ENCODE measurements at regions not wholly inside any gene's neighbourhood (a gene's known extent, or its start where the extent isn't known, plus 50 kb on each side); places are given as distances from the start of the nearest gene placed in this dataset.

- no peak overlapping the region for H2AFZ ChIP-seq (ENCODE audit: low read length)
- no peaks in the 10 kb centered on the region for H3K27me3 ChIP-seq (ENCODE audit: insufficient read depth, low read length, poor library complexity, severe bottlenecking)
- H3K9me3 ChIP-seq (ENCODE audit: insufficient read depth, low read depth, low read length): no peaks in the 10 kb centered on the region
- H3K9ac ChIP-seq (ENCODE audit: low read depth, low read length, poor library complexity, severe bottlenecking): no peak overlapping the region
- no peaks in the 10 kb centered on the region for H3K79me2 ChIP-seq (ENCODE audit: insufficient read depth, low read length)
- H3K9me2 ChIP-seq (replicated peaks; ENCODE audit: low read depth, low read length): no peaks in the 10 kb centered on the region
- TF ChIP-seq EZH2phosphoT487 (IDR thresholded peaks at IDR 0.05; ENCODE audit: borderline replicate concordance) (no peak), CTCF (conservative IDR thresholded peaks at IDR 0.05; ENCODE audit: low read length) (no peak)
- no peak overlapping the region for H3K4me3 ChIP-seq (ENCODE audit: low read length, poor library complexity, severe bottlenecking)
- H4K20me1 ChIP-seq (ENCODE audit: insufficient read depth, low read length, poor library complexity, severe bottlenecking): no peaks in the 10 kb centered on the region
- H3K4me2 ChIP-seq (ENCODE audit: low read depth, low read length, poor library complexity, severe bottlenecking): no peak overlapping the region
- H3K36me3 ChIP-seq (ENCODE audit: insufficient read depth, low read length): no peaks in the 10 kb centered on the region
- H3F3A ChIP-seq (ENCODE audit: low read depth): no peaks in the 10 kb centered on the region
- no peaks in the 10 kb centered on the region for H3K4me1 ChIP-seq (ENCODE audit: insufficient read depth, low read length, poor library complexity, severe bottlenecking)
Observed at GRCh38 chr5:40141418-40141817, 538.3 kb upstream of the PTGER4 start.

GRCh38 chr5:40137223-40137622, 542.5 kb upstream of the PTGER4 start:
- Histone ChIP-seq H2AFZ (ENCODE audit: low read length) (no peak overlapping the region), H3K9me2 (replicated peaks; ENCODE audit: low read depth, low read length) (no peaks in the 10 kb centered on the region), H4K20me1 (ENCODE audit: insufficient read depth, low read length, poor library complexity, severe bottlenecking) (no peaks in the 10 kb centered on the region), H3K9ac (ENCODE audit: low read depth, low read length, poor library complexity, severe bottlenecking) (no peak overlapping the region), H3K27me3 (ENCODE audit: insufficient read depth, low read length, poor library complexity, severe bottlenecking) (no peaks in the 10 kb centered on the region), H3K4me1 (ENCODE audit: insufficient read depth, low read length, poor library complexity, severe bottlenecking) (no peaks in the 10 kb centered on the region), H3K79me2 (ENCODE audit: insufficient read depth, low read length) (no peaks in the 10 kb centered on the region), H3K9me3 (ENCODE audit: insufficient read depth, low read depth, low read length) (no peaks in the 10 kb centered on the region), H3K36me3 (ENCODE audit: insufficient read depth, low read length) (no peaks in the 10 kb centered on the region), H3F3A (ENCODE audit: low read depth) (no peaks in the 10 kb centered on the region), H3K4me3 (ENCODE audit: low read length, poor library complexity, severe bottlenecking) (no peak overlapping the region), H3K4me2 (ENCODE audit: low read depth, low read length, poor library complexity, severe bottlenecking) (no peak overlapping the region)
- TF ChIP-seq CTCF (conservative IDR thresholded peaks at IDR 0.05; ENCODE audit: low read length): no peak
- TF ChIP-seq EZH2phosphoT487 (IDR thresholded peaks at IDR 0.05; ENCODE audit: borderline replicate concordance): no peak

- H3K4me1 ChIP-seq (ENCODE audit: insufficient read depth, low read length, poor library complexity, severe bottlenecking): no peaks in the 10 kb centered on the region
- H3K9me2 ChIP-seq (replicated peaks; ENCODE audit: low read depth, low read length): no peaks in the 10 kb centered on the region
- no peaks in the 10 kb centered on the region for H4K20me1 ChIP-seq (ENCODE audit: insufficient read depth, low read length, poor library complexity, severe bottlenecking)
- H3K4me3 ChIP-seq (ENCODE audit: low read length, poor library complexity, severe bottlenecking): no peak overlapping the region
- H3K4me2 ChIP-seq (ENCODE audit: low read depth, low read length, poor library complexity, severe bottlenecking): no peak overlapping the region
- no peak overlapping the region for H2AFZ ChIP-seq (ENCODE audit: low read length)
- H3K79me2 ChIP-seq (ENCODE audit: insufficient read depth, low read length): no peaks in the 10 kb centered on the region
- H3K36me3 ChIP-seq (ENCODE audit: insufficient read depth, low read length): no peaks in the 10 kb centered on the region
- no peaks in the 10 kb centered on the region for H3K9me3 ChIP-seq (ENCODE audit: insufficient read depth, low read depth, low read length)
- no peak overlapping the region for H3K9ac ChIP-seq (ENCODE audit: low read depth, low read length, poor library complexity, severe bottlenecking)
- no peaks in the 10 kb centered on the region for H3F3A ChIP-seq (ENCODE audit: low read depth)
- TF ChIP-seq EZH2phosphoT487 (IDR thresholded peaks at IDR 0.05; ENCODE audit: borderline replicate concordance) (no peak), CTCF (conservative IDR thresholded peaks at IDR 0.05; ENCODE audit: low read length) (no peak)
- no peaks in the 10 kb centered on the region for H3K27me3 ChIP-seq (ENCODE audit: insufficient read depth, low read length, poor library complexity, severe bottlenecking)
Observed at GRCh38 chr5:40134883-40135520, 544.7 kb upstream of the PTGER4 start.

All from Loucy (cell line).